Spleen (tissue), 7 donors: ENCODE measurements at regions not wholly inside any gene's neighbourhood (a gene's known extent, or its start where the extent isn't known, plus 50 kb on each side); places are given as distances from the start of the nearest gene placed in this dataset.

Experiments used
- POLR2A ChIP-seq, 3 donors: fragments of 450-650 bp; IDR thresholded peaks; one replicate each; pipeline ENCODE4 v1.5.1; 2017; ENCODE audit warnings: antibody characterized with exemption in 3 of 3, mild to moderate bottlenecking in 1 of 3
- POLR2AphosphoS5 ChIP-seq, 3 donors: sonication (generic); formaldehyde crosslinking; IDR thresholded peaks; one replicate each; pipeline ENCODE4 v1.5.1; 2017; ENCODE audit warnings: antibody characterized with exemption in 3 of 3
- TF ChIP-seq, protein P1 (sequence below), 11 experiments: fragments of 200-600 bp in 7 of 11; fragments of 450-650 bp in 4 of 11; sonication (generic) in 4 of 11; IDR thresholded peaks in 8 of 11; conservative IDR thresholded peaks in 3 of 11; 1 replicate in 7 of 11; 2 replicates in 4 of 11; pipeline versions ENCODE4 v1.4.0 to v1.8.0; 2016 to 2021; ENCODE audit warnings: antibody characterized with exemption in 11 of 11, inconsistent platforms in 4 of 11, mild to moderate bottlenecking in 1 of 11
- donor health status: DM: no; HTN: no; CAD: no; lungs with moderate emphysema.
- donor health status: DM: no; HTN: no; CAD: no.
- donor health status: DM: no; HTN: no; CAD: no.

DNA sequence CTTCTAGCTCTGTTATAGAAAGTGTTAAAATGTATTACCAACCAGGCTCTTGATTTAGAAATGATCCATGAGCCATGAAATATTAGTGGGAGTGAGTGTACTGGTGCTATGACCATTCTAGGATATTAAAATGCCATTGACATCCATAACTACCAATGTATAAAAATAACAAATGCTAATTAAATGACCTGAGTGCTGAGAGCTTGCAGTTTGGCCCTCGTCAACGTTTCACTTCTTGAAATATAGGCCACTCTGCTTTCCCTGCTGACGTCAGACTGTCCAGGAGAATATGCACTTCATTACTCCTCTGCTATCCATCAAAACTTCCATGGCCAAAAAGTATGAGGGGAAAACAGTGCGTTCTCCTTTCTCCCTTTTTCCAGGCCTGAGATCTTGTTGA, 563.1 kb downstream of the METTL15 start:
- TF ChIP-seq, protein P1, sequence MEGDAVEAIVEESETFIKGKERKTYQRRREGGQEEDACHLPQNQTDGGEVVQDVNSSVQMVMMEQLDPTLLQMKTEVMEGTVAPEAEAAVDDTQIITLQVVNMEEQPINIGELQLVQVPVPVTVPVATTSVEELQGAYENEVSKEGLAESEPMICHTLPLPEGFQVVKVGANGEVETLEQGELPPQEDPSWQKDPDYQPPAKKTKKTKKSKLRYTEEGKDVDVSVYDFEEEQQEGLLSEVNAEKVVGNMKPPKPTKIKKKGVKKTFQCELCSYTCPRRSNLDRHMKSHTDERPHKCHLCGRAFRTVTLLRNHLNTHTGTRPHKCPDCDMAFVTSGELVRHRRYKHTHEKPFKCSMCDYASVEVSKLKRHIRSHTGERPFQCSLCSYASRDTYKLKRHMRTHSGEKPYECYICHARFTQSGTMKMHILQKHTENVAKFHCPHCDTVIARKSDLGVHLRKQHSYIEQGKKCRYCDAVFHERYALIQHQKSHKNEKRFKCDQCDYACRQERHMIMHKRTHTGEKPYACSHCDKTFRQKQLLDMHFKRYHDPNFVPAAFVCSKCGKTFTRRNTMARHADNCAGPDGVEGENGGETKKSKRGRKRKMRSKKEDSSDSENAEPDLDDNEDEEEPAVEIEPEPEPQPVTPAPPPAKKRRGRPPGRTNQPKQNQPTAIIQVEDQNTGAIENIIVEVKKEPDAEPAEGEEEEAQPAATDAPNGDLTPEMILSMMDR (IDR thresholded peaks at IDR 0.05 in 8 of 11, conservative IDR thresholded peaks at IDR 0.05 in 3 of 11): no peak
- TF ChIP-seq POLR2A (IDR thresholded peaks at IDR 0.05) (no peak), POLR2AphosphoS5 (IDR thresholded peaks at IDR 0.05) (no peak)
